IMR-90 (cell line): ENCODE measurements at regions not wholly inside any gene's neighbourhood (a gene's known extent, or its start where the extent isn't known, plus 50 kb on each side); places are given as distances from the start of the nearest gene placed in this dataset.
A peak's percentile ranks its signal among the peaks of the same experiment; 100 is the strongest.

Experiments
- ATAC-seq: fragments of 200-7000 bp; cut with Tn5 transposase; 2 replicates; pipeline ENCODE4 v1.9.1; 2020; ENCODE audit warnings: low read depth, mild to moderate bottlenecking, moderate library complexity
- BruUV-seq: library from RNA; stranded (reverse); fragments of 400-500 nt; replicated peaks from 2 replicates; lab custom pipeline; 2021; lab: Mats Ljungman, UMichigan
- CTCF ChIA-PET: fragments of 300-600 bp; formaldehyde crosslinking; extraction: SDS; loops from one replicate; lab custom pipeline; 2021; ENCODE audit warnings: antibody characterized with exemption; lab: Yijun Ruan, JAX
- POLR2A ChIA-PET: fragments of 300-600 bp; sonication (Branson Sonifier 250); formaldehyde crosslinking; loops from one replicate; lab custom pipeline; 2022; ENCODE audit warnings: antibody characterized with exemption; ENCODE audit not compliant: unreplicated experiment; lab: Charles Lee
- DNase-seq: peaks from one replicate; pipeline ENCODE4 v3.0.0; 2013
- H2AFZ ChIP-seq: replicated peaks from 2 replicates; pipeline ENCODE3; 2013; ENCODE audit warnings: low read length, mild to moderate bottlenecking; ENCODE audit not compliant: poor library complexity
- H2AK5ac ChIP-seq: 2 replicates; pipeline ENCODE4 v1.6.1; 2013; ENCODE audit warnings: low read depth, low read length, inconsistent platforms
- H2AK9ac ChIP-seq: replicated peaks from 2 replicates; pipeline ENCODE3; 2013; ENCODE audit warnings: mild to moderate bottlenecking, low read depth, low read length, moderate library complexity; ENCODE audit not compliant: poor library complexity
- H2BK120ac ChIP-seq: 2 replicates; pipeline ENCODE4 v1.6.1; 2013; ENCODE audit warnings: low read depth, low read length, inconsistent platforms
- H2BK15ac ChIP-seq: 3 replicates; pipeline ENCODE4 v1.6.1; 2013; ENCODE audit warnings: low read depth, low read length, inconsistent platforms
- H2BK20ac ChIP-seq: 2 replicates; pipeline ENCODE4 v1.6.1; 2013; ENCODE audit warnings: low read depth, mild to moderate bottlenecking, inconsistent platforms, low read length, moderate library complexity
- H2BK5ac ChIP-seq: 2 replicates; pipeline ENCODE4 v1.6.1; 2013; ENCODE audit warnings: mild to moderate bottlenecking, low read depth, low read length, inconsistent platforms; ENCODE audit not compliant: poor library complexity, severe bottlenecking
- H3K14ac ChIP-seq: replicated peaks from 2 replicates; pipeline ENCODE4 v1.6.1; 2013; ENCODE audit warnings: low read depth, low read length, inconsistent platforms
- H3K18ac ChIP-seq: 2 replicates; pipeline ENCODE4 v1.6.1; 2013; ENCODE audit warnings: low read depth, low read length, control low read depth
- H3K23ac ChIP-seq: 2 replicates; pipeline ENCODE4 v1.6.1; 2013; ENCODE audit warnings: low read depth, low read length, inconsistent platforms
- H3K27ac ChIP-seq: 2 replicates; pipeline ENCODE4 v1.5.1; 2013; ENCODE audit warnings: mild to moderate bottlenecking, control low read depth, low read length; ENCODE audit not compliant: insufficient read depth
- H3K27me3 ChIP-seq: 2 replicates; pipeline ENCODE4 v1.6.1; 2013; ENCODE audit warnings: low read length; ENCODE audit not compliant: control insufficient read depth, insufficient read depth
- H3K36me3 ChIP-seq: 2 replicates; pipeline ENCODE4 v1.6.1; 2013; ENCODE audit warnings: low read length, mixed read lengths; ENCODE audit not compliant: control insufficient read depth, insufficient read depth
- H3K4ac ChIP-seq: 2 replicates; pipeline ENCODE4 v1.6.1; 2013; ENCODE audit warnings: low read depth, low read length, inconsistent platforms
- H3K4me1 ChIP-seq: 2 replicates; pipeline ENCODE4 v1.6.1; 2013; ENCODE audit warnings: low read length, mixed read lengths; ENCODE audit not compliant: control insufficient read depth, insufficient read depth
- H3K4me2 ChIP-seq: 2 replicates; pipeline ENCODE4 v1.6.1; 2013; ENCODE audit warnings: low read depth, mild to moderate bottlenecking, control low read depth, low read length, moderate library complexity
- H3K4me3 ChIP-seq: 2 replicates; pipeline ENCODE4 v1.5.1; 2013; ENCODE audit warnings: low read depth, mild to moderate bottlenecking, control low read depth, low read length, moderate library complexity; ENCODE audit not compliant: insufficient read depth
- H3K56ac ChIP-seq: 2 replicates; pipeline ENCODE4 v1.6.1; 2013; ENCODE audit warnings: low read length, inconsistent platforms; ENCODE audit not compliant: insufficient read depth; ENCODE audit errors: extremely low read depth
- H3K79me1 ChIP-seq, 2 experiments: 2 replicates each; pipeline ENCODE4 v1.6.1; 2013; ENCODE audit warnings: low read length in 2 of 2, inconsistent platforms in 1 of 2, low read depth in 1 of 2
- H3K9ac ChIP-seq: 2 replicates; pipeline ENCODE4 v1.6.1; 2013; ENCODE audit warnings: low read depth, low read length, control low read depth
- H3K9me1 ChIP-seq: 2 replicates; pipeline ENCODE4 v1.6.1; 2013; ENCODE audit warnings: low read length, inconsistent platforms; ENCODE audit not compliant: insufficient read depth
- H3K9me3 ChIP-seq: 2 replicates; pipeline ENCODE4 v1.6.1; 2013; ENCODE audit warnings: low read length; ENCODE audit not compliant: control insufficient read depth, insufficient read depth
- H4K20me1 ChIP-seq: 2 replicates; pipeline ENCODE4 v1.6.1; 2013; ENCODE audit warnings: low read length, inconsistent platforms; ENCODE audit not compliant: insufficient read depth
- H4K5ac ChIP-seq: 2 replicates; pipeline ENCODE4 v1.6.1; 2013; ENCODE audit warnings: mild to moderate bottlenecking, low read depth, low read length, control low read depth
- H4K8ac ChIP-seq, 2 experiments: 2 replicates each; pipeline ENCODE4 v1.6.1; 2013; ENCODE audit warnings: low read depth in 2 of 2, low read length in 2 of 2, control low read depth in 1 of 2, inconsistent platforms in 1 of 2
- H4K91ac ChIP-seq: 2 replicates; pipeline ENCODE4 v1.6.1; 2013; ENCODE audit warnings: low read depth, low read length, inconsistent platforms; ENCODE audit not compliant: insufficient read depth
- BHLHE40 ChIP-seq: fragments of 150-350 bp; IDR thresholded peaks from 2 replicates; pipeline ENCODE4 v1.6.1; 2016; ENCODE audit warnings: mild to moderate bottlenecking, low read depth, low read length
- CEBPB ChIP-seq: IDR thresholded peaks from 2 replicates; pipeline ENCODE4 v1.6.1; 2012; ENCODE audit warnings: low read depth, low read length, improper control_type of control experiment
- CHD1 ChIP-seq: IDR thresholded peaks from 2 replicates; pipeline ENCODE4 v1.6.1; 2012; ENCODE audit warnings: low read depth, low read length, improper control_type of control experiment
- FOS ChIP-seq: fragments of 150-350 bp; IDR thresholded peaks from 2 replicates; pipeline ENCODE4 v1.6.1; 2016; ENCODE audit warnings: low read depth, low read length
- MAFK ChIP-seq: IDR thresholded peaks from 2 replicates; pipeline ENCODE4 v1.6.1; 2012; ENCODE audit warnings: low read depth, low read length, improper control_type of control experiment
- MAZ ChIP-seq: IDR thresholded peaks from 2 replicates; pipeline ENCODE4 v1.6.1; 2012; ENCODE audit warnings: low read depth, mild to moderate bottlenecking, low read length, improper control_type of control experiment, moderate library complexity, borderline replicate concordance
- MXI1 ChIP-seq: IDR thresholded peaks from 2 replicates; pipeline ENCODE4 v1.6.1; 2012; ENCODE audit warnings: low read depth, mild to moderate bottlenecking, low read length, moderate library complexity, borderline replicate concordance
- NFE2L2 ChIP-seq: fragments of 150-350 bp; IDR thresholded peaks from 2 replicates; pipeline ENCODE4 v1.6.1; 2016; ENCODE audit warnings: low read depth, mild to moderate bottlenecking, low read length
- POLR2A ChIP-seq: IDR thresholded peaks from 2 replicates; pipeline ENCODE4 v1.6.1; 2012; ENCODE audit warnings: mild to moderate bottlenecking, low read depth, low read length
- RAD21 ChIP-seq: IDR thresholded peaks from 2 replicates; pipeline ENCODE4 v1.6.1; 2012; ENCODE audit warnings: low read length, improper control_type of control experiment
- RCOR1 ChIP-seq: IDR thresholded peaks from 2 replicates; pipeline ENCODE4 v1.6.1; 2012; ENCODE audit warnings: mild to moderate bottlenecking, low read length, improper control_type of control experiment; ENCODE audit not compliant: insufficient replicate concordance
- RFX5 ChIP-seq: IDR thresholded peaks from 2 replicates; pipeline ENCODE4 v1.8.0; 2012; ENCODE audit warnings: low read depth, mild to moderate bottlenecking, low read length, moderate library complexity
- SMC3 ChIP-seq: fragments of 150-350 bp; IDR thresholded peaks from 2 replicates; pipeline ENCODE4 v1.6.1; 2016; ENCODE audit warnings: low read depth, mild to moderate bottlenecking, antibody characterized with exemption, low read length, moderate library complexity
- WGBS, 2 experiments: methylation state at CpG; one replicate each; pipeline versions ENCODE4 v1.1.5 to v1.1.7; 2013; ENCODE audit warnings: missing lambda C conversion rate in 2 of 2; ENCODE audit not compliant: insufficient read length in 1 of 2; ENCODE audit errors: extremely low coverage in 2 of 2; 5-methylcytosine and 5-hydroxymethylcytosine counted together
- dilution Hi-C: fragments of 300-500 bp; cut with HindIII; formaldehyde crosslinking; loops from one replicate; pipeline ENCODE4 v1.14.3; 2018; ENCODE audit warnings: low sequenced_read_pairs; ENCODE audit not compliant: unreplicated experiment
- in situ Hi-C: fragments of 300-500 bp; cut with MboI; formaldehyde crosslinking; loops from 3 replicates; pipeline ENCODE4 v1.14.3; 2019; ENCODE audit warnings: low sequenced_read_pairs, inconsistent platforms, mixed read lengths
- intact Hi-C: fragments of 100-400 bp; cut with micrococcal nuclease; formaldehyde crosslinking; loops from 2 replicates; pipeline ENCODE4 v1.10.0; 2022
- TF ChIP-seq, protein P1 (sequence below): conservative IDR thresholded peaks from 2 replicates; pipeline ENCODE4 v1.5.1; 2012; ENCODE audit warnings: mild to moderate bottlenecking, low read depth, low read length, improper control_type of control experiment
- TF ChIP-seq, protein P2 (sequence below): fragments of 150-350 bp; IDR thresholded peaks from 2 replicates; pipeline ENCODE4 v1.6.1; 2016; ENCODE audit warnings: low read depth, mild to moderate bottlenecking, low read length, moderate library complexity, borderline replicate concordance
- TF ChIP-seq, protein P3 (sequence below): fragments of 150-350 bp; IDR thresholded peaks from 2 replicates; pipeline ENCODE4 v1.6.1; 2017; ENCODE audit warnings: mild to moderate bottlenecking, antibody characterized with exemption, low read length, low read depth

DNA sequence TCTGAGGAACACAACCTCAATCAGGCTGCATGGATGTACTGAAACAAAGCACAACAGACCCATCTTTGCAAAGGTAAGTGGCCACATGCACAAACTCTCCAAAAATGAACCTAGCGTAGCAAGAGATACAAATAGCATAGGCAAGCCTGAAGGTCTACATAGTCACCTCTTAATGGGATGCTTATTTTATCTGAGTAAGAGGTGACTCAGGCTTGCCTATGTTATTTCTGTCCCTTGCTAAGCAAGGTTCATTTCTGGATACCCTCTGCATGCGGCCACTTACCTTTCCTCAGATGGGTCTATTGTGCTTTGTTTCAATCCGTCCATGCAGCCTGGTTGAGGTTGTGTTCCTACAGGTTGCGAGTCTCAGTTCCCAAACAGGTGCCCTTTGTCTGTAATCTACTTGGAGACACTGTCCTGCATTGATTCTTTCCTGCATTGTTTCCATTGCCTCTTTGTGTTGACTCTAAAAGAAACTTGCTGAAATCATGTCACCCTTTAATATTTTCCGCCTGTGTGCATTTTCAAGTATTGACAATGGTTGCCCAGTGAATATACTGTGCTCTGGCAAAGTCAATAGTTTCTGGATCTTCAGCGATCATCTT, 291.8 kb upstream of the LYZL1 start:
- H3K4me3 ChIP-seq: no peak overlapping the region
- H2AFZ ChIP-seq: no peak overlapping the region
- H2AK9ac ChIP-seq: no peak overlapping the region
- ATAC-seq (no peak), DNase-seq (peak; percentile 36)
- no peak overlapping the region for H3K4ac ChIP-seq
- CTCF ChIA-PET: no interaction called here
- in situ Hi-C loops (loop anchor here (10.0 kb wide), 1 partner anchor 308 kb away; no protein-coding TSS in a partner anchor), dilution Hi-C loops (no loop called here), intact Hi-C loops (no loop called here)
- H3K4me1 ChIP-seq: peaks cover 7% of the 10 kb centered on the region
- H3K79me1 ChIP-seq: no peaks in the 10 kb centered on the region
- peak overlapping the region; percentile 50; the same call in 1 of the 2 replicates for H3K18ac ChIP-seq
- no peak overlapping the region for H3K9ac ChIP-seq
- H2BK15ac ChIP-seq: no peak overlapping the region
- no peak overlapping the region for H4K91ac ChIP-seq
- H3K9me3 ChIP-seq: no peaks in the 10 kb centered on the region
- no peaks in the 10 kb centered on the region for H3K27me3 ChIP-seq
- no peak overlapping the region for H2BK20ac ChIP-seq
- no peak overlapping the region for H2BK5ac ChIP-seq
- H4K8ac ChIP-seq: no peak overlapping the region
- H3K27ac ChIP-seq: no peak overlapping the region
- no peak overlapping the region for H3K14ac ChIP-seq
- no peak overlapping the region for H3K4me2 ChIP-seq
- no peak overlapping the region for H3K23ac ChIP-seq
- 70% methylated on average over 2 of the region's 6 CpGs; no CpG with 5 or more reads in 1 of the 2 experiments for WGBS, 2 experiments
- H3K9me1 ChIP-seq: peaks cover 4% of the 10 kb centered on the region; the same call in 1 of the 2 replicates
- BruUV-seq: no TSS peak
- no peak for TF ChIP-seq NFE2L2
- no peak for TF ChIP-seq CEBPB
- TF ChIP-seq MXI1: no peak
- TF ChIP-seq RAD21: no peak
- TF ChIP-seq, protein P1, sequence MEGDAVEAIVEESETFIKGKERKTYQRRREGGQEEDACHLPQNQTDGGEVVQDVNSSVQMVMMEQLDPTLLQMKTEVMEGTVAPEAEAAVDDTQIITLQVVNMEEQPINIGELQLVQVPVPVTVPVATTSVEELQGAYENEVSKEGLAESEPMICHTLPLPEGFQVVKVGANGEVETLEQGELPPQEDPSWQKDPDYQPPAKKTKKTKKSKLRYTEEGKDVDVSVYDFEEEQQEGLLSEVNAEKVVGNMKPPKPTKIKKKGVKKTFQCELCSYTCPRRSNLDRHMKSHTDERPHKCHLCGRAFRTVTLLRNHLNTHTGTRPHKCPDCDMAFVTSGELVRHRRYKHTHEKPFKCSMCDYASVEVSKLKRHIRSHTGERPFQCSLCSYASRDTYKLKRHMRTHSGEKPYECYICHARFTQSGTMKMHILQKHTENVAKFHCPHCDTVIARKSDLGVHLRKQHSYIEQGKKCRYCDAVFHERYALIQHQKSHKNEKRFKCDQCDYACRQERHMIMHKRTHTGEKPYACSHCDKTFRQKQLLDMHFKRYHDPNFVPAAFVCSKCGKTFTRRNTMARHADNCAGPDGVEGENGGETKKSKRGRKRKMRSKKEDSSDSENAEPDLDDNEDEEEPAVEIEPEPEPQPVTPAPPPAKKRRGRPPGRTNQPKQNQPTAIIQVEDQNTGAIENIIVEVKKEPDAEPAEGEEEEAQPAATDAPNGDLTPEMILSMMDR: no peak
- TF ChIP-seq, protein P2, sequence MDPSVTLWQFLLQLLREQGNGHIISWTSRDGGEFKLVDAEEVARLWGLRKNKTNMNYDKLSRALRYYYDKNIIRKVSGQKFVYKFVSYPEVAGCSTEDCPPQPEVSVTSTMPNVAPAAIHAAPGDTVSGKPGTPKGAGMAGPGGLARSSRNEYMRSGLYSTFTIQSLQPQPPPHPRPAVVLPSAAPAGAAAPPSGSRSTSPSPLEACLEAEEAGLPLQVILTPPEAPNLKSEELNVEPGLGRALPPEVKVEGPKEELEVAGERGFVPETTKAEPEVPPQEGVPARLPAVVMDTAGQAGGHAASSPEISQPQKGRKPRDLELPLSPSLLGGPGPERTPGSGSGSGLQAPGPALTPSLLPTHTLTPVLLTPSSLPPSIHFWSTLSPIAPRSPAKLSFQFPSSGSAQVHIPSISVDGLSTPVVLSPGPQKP: no peak
- TF ChIP-seq BHLHE40: no peak
- TF ChIP-seq RFX5: no peak
- no peak for TF ChIP-seq MAZ
- TF ChIP-seq, protein P3, sequence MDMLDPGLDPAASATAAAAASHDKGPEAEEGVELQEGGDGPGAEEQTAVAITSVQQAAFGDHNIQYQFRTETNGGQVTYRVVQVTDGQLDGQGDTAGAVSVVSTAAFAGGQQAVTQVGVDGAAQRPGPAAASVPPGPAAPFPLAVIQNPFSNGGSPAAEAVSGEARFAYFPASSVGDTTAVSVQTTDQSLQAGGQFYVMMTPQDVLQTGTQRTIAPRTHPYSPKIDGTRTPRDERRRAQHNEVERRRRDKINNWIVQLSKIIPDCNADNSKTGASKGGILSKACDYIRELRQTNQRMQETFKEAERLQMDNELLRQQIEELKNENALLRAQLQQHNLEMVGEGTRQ: no peak
- TF ChIP-seq CHD1: no peak
- TF ChIP-seq FOS: no peak
- TF ChIP-seq MAFK: no peak
- TF ChIP-seq RCOR1: no peak
- TF ChIP-seq SMC3: no peak
- TF ChIP-seq POLR2A: no peak
- no peaks in the 10 kb centered on the region for H4K20me1 ChIP-seq
- H3K36me3 ChIP-seq: no peaks in the 10 kb centered on the region
- no peak overlapping the region for H2BK120ac ChIP-seq
- POLR2A ChIA-PET: no interaction called here
- no peak overlapping the region for H4K5ac ChIP-seq
- no peak overlapping the region for H3K56ac ChIP-seq
- no peak overlapping the region for H2AK5ac ChIP-seq
